Parathyroid adenoma (tissue), 2 donors: ENCODE measurements at regions not wholly inside any gene's neighbourhood (a gene's known extent, or its start where the extent isn't known, plus 50 kb on each side); places are given as distances from the start of the nearest gene placed in this dataset.

Experiments used
- H2AFZ ChIP-seq: fragments of 300-600 bp; sonication (generic); one replicate; pipeline ENCODE4 v1.7.0; 2017; ENCODE audit warnings: antibody characterized with exemption, mild to moderate bottlenecking
- H3K27ac ChIP-seq: fragments of 300-600 bp; sonication (generic); one replicate; pipeline ENCODE4 v1.7.0; 2017
- H3K27me3 ChIP-seq: fragments of 300-600 bp; sonication (generic); one replicate; pipeline ENCODE4 v1.7.0; 2017; ENCODE audit warnings: low read length; ENCODE audit not compliant: control insufficient read depth, insufficient read depth
- H3K36me3 ChIP-seq: fragments of 300-600 bp; sonication (generic); one replicate; pipeline ENCODE4 v1.7.0; 2017; ENCODE audit warnings: low read length; ENCODE audit not compliant: control insufficient read depth, insufficient read depth
- H3K4me1 ChIP-seq: fragments of 300-600 bp; sonication (generic); one replicate; pipeline ENCODE4 v1.7.0; 2017; ENCODE audit warnings: control low read depth
- H3K4me2 ChIP-seq: fragments of 300-600 bp; sonication (generic); one replicate; pipeline ENCODE4 v1.7.0; 2017; ENCODE audit warnings: low read length
- H3K4me3 ChIP-seq: fragments of 300-600 bp; sonication (generic); one replicate; pipeline ENCODE4 v1.7.0; 2017; ENCODE audit warnings: low read depth, low read length
- H3K79me2 ChIP-seq: fragments of 300-600 bp; sonication (generic); one replicate; pipeline ENCODE4 v1.7.0; 2017; ENCODE audit warnings: control low read depth
- H3K9ac ChIP-seq: fragments of 300-600 bp; sonication (generic); one replicate; pipeline ENCODE4 v1.7.0; 2017; ENCODE audit warnings: mild to moderate bottlenecking
- H3K9me3 ChIP-seq: fragments of 300-600 bp; sonication (generic); one replicate; pipeline ENCODE4 v1.7.0; 2017; ENCODE audit warnings: low read length; ENCODE audit not compliant: control insufficient read depth
- CTCF ChIP-seq: fragments of 300-600 bp; sonication (generic); IDR thresholded peaks from one replicate; pipeline ENCODE4 v1.7.0; 2017; ENCODE audit warnings: antibody characterized with exemption, mild to moderate bottlenecking
- donor health status: primary hyperparathyroidism.

GRCh38 chr1:30478283-30478682, 245.1 kb downstream of the MATN1 start:
- H3K4me3 ChIP-seq, result no peak overlapping the region
- H2AFZ ChIP-seq, result no peak overlapping the region
- no peaks in the 10 kb centered on the region for H3K27me3 ChIP-seq
- no peaks in the 10 kb centered on the region for H3K4me1 ChIP-seq
- H3K4me2 ChIP-seq, result no peak overlapping the region
- no peaks in the 10 kb centered on the region for H3K79me2 ChIP-seq
- peaks cover 3% of the 10 kb centered on the region for H3K9me3 ChIP-seq
- H3K36me3 ChIP-seq, result no peaks in the 10 kb centered on the region
- no peak for TF ChIP-seq CTCF
- H3K9ac ChIP-seq, result no peak overlapping the region
- no peak overlapping the region for H3K27ac ChIP-seq

- Histone ChIP-seq H3K4me3 (no peak overlapping the region), H3K79me2 (no peaks in the 10 kb centered on the region), H3K27ac (no peak overlapping the region), H3K27me3 (no peaks in the 10 kb centered on the region), H3K9me3 (peaks cover 3% of the 10 kb centered on the region), H3K4me2 (no peak overlapping the region), H3K9ac (no peak overlapping the region), H3K4me1 (no peaks in the 10 kb centered on the region), H3K36me3 (no peaks in the 10 kb centered on the region), H2AFZ (no peak overlapping the region)
- TF ChIP-seq CTCF, result no peak
Observed at GRCh38 chr1:30477588-30477987, 245.8 kb downstream of the MATN1 start.

GRCh38 chr1:30476911-30477459, 246.4 kb downstream of the MATN1 start:
- H3K4me3 ChIP-seq, result no peak overlapping the region
- H3K27me3 ChIP-seq, result no peaks in the 10 kb centered on the region
- H3K79me2 ChIP-seq, result no peaks in the 10 kb centered on the region
- H3K4me1 ChIP-seq, result no peaks in the 10 kb centered on the region
- H3K9me3 ChIP-seq, result peaks cover 3% of the 10 kb centered on the region
- no peak overlapping the region for H3K9ac ChIP-seq
- no peak overlapping the region for H2AFZ ChIP-seq
- no peak overlapping the region for H3K27ac ChIP-seq
- H3K4me2 ChIP-seq, result no peak overlapping the region
- no peak for TF ChIP-seq CTCF
- H3K36me3 ChIP-seq, result no peaks in the 10 kb centered on the region

- H2AFZ ChIP-seq, result no peak overlapping the region
- H3K27me3 ChIP-seq, result no peaks in the 10 kb centered on the region
- peaks cover 3% of the 10 kb centered on the region for H3K9me3 ChIP-seq
- no peaks in the 10 kb centered on the region for H3K79me2 ChIP-seq
- no peak overlapping the region for H3K27ac ChIP-seq
- H3K4me2 ChIP-seq, result no peak overlapping the region
- no peak for TF ChIP-seq CTCF
- H3K4me3 ChIP-seq, result no peak overlapping the region
- no peak overlapping the region for H3K9ac ChIP-seq
- no peaks in the 10 kb centered on the region for H3K36me3 ChIP-seq
- no peaks in the 10 kb centered on the region for H3K4me1 ChIP-seq
Observed at GRCh38 chr1:30476476-30476875, 246.9 kb downstream of the MATN1 start.

GRCh38 chr1:30475966-30476365, 247.4 kb downstream of the MATN1 start:
- H3K27ac ChIP-seq, result no peak overlapping the region
- no peaks in the 10 kb centered on the region for H3K27me3 ChIP-seq
- H2AFZ ChIP-seq, result no peak overlapping the region
- H3K36me3 ChIP-seq, result no peaks in the 10 kb centered on the region
- no peak overlapping the region for H3K4me3 ChIP-seq
- H3K79me2 ChIP-seq, result no peaks in the 10 kb centered on the region
- H3K9me3 ChIP-seq, result peaks cover 3% of the 10 kb centered on the region
- H3K9ac ChIP-seq, result no peak overlapping the region
- no peak overlapping the region for H3K4me2 ChIP-seq
- no peak for TF ChIP-seq CTCF
- H3K4me1 ChIP-seq, result no peaks in the 10 kb centered on the region
